Stromal cell of bone marrow (primary cell): ENCODE measurements at regions not wholly inside any gene's neighbourhood (a gene's known extent, or its start where the extent isn't known, plus 50 kb on each side); places are given as distances from the start of the nearest gene placed in this dataset.
A peak's percentile ranks its signal among the peaks of the same experiment; 100 is the strongest.
"Not testable (repeated sequence)": the region's sequence is repeated elsewhere in the genome, so short reads cannot be mapped to it uniquely, and the experiment has no call there.

Experiments used
- DNase-seq: peaks from one replicate; pipeline ENCODE4 v3.0.0-alpha.2; 2012; ENCODE audit warnings: low read depth

GRCh38 chr4:127229855-127230608 is 402.7 kb upstream of the INTU start:
- no peak for DNase-seq

GRCh38 chr4:127236889-127237288 is 395.9 kb upstream of the INTU start:
- DNase-seq: no peak

DNA sequence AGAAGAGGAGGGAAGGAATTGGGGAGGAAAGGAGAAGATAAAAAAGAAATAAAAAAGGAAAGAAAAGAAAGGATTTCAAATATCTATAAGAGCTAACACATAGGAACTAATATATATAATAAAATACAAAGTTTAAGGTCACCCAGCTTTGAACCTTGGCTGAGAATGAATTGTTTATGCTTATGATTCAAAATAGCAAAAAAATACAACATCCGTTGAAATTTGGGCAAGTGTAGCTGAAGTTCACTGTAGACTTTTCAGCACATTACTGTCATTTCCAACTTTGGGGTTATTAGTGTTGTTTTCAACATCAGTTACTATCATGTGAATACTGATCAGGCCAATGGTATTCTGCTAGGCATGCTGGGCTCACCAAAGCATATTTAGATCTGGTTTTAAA is 395.2 kb upstream of the INTU start:
- no peak for DNase-seq

- DNase-seq: no peak
These were observed 393.7 kb upstream of the INTU start for GRCh38 chr4:127238956-127239475.

GRCh38 chr4:127239902-127240763 is 392.6 kb upstream of the INTU start:
- DNase-seq: no peak

- DNase-seq: no peak
These were observed 392.0 kb upstream of the INTU start for GRCh38 chr4:127240764-127241105.

DNA sequence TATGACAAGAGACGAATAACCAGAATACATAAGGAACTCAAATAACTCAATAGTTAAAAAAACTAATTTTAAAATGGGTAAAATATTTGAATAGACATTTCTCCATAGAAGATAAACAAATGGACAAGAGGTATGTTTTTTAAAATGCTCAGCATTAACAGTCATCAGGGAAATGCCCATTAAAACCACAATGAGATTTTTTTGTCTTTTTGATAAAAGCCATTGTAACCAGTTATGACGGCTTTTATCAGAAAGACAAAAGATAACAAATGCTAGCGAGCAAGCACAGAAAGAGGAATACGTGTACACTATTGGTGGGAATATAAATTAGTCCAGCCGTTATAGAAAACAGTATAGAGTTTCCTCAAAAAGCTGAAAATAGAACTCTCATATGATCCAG is 388.2 kb upstream of the INTU start:
- no peak for DNase-seq

- DNase-seq: no peak
These were observed 385.5 kb upstream of the INTU start for GRCh38 chr4:127246963-127247952.

- DNase-seq: no peak
These were observed 383.5 kb upstream of the INTU start for GRCh38 chr4:127249066-127249766.

GRCh38 chr4:127249767-127250108 is 383.0 kb upstream of the INTU start:
- no peak for DNase-seq

- DNase-seq: no peak
These were observed 382.2 kb upstream of the INTU start for GRCh38 chr4:127250577-127250976.

- peak; percentile 41 for DNase-seq
These were observed 381.3 kb upstream of the INTU start for GRCh38 chr4:127251423-127251822.

GRCh38 chr4:127256500-127256899 is 376.3 kb upstream of the INTU start:
- DNase-seq: no peak

DNA sequence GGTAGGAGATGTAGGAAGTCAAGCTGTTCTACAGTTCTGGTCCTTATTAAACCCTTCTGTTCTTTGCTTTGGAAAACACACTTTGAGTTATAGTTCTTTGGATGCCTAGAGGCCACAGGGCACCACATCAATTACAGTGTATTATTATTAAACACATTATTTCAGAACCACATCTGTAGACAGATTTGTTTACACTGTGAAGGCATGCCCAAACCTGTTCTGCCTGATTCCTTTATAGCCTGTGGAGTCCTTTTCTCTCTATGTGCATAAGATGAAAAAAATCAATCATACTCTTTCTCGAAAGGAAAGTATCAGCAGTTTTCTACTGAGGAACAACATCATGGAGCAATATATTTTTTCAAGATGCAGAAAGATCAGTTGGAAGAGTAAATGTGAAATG is 371.3 kb upstream of the INTU start:
- no peak for DNase-seq

DNA sequence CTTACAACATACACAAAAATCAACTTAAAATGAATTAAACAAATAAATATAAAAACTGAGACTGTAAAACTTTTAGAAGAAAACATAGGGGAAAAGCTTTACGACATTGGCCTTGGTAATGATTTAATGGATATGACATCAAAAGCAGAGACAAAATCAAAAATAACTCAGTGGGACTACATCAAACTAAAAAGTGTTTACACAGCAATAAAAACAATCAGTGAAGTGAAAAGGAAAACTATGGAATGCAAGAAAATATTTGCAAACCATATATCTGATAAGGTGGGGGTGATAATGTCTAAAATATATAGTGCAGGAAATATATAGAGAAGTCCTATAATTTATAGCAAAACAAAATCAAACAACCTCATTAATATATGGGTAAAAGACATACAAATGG is 364.4 kb upstream of the INTU start:
- no peak for DNase-seq

- DNase-seq: not testable (repeated sequence)
These were observed 355.7 kb upstream of the INTU start for GRCh38 chr4:127277023-127277422.

DNA sequence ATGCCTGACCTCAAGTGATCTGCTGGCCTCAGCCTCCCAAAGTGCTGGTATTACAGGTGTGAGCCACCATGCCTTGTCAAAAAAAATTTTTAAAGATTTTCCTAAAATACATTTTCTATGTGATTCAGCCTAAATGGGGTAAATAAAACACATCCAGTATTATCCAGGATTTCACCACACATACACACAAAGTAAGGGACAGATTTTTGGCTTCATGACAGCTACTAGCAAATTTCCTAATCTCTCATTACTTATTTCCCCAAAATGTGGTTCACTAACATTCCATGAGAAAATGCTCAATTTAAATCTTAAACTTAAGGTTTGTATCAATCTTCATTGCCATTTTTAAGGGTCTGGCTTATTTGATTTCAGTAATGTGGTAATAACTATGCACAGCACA is 348.5 kb upstream of the INTU start:
- DNase-seq: peak; percentile 19

GRCh38 chr4:127291316-127291715 is 341.4 kb upstream of the INTU start:
- DNase-seq: no peak

DNA sequence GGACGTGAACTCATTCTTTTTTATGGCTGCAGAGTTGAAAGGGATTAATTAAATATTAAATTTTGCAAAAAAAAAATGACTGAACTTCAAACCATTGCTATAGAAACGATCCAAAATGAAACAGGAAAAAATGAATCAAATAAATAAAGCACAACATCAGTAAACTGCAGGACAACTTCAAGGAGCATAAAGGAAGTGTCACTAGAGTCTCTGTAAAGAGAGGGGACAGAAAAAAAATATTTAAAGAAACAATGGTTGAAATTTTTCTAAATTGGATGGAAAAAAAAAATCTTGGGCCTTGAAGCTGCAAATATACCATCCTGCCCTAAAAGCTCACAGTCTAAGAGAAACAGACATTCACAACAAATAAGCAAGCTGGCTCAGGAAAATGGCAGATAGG is 339.3 kb upstream of the INTU start:
- DNase-seq: no peak

DNA sequence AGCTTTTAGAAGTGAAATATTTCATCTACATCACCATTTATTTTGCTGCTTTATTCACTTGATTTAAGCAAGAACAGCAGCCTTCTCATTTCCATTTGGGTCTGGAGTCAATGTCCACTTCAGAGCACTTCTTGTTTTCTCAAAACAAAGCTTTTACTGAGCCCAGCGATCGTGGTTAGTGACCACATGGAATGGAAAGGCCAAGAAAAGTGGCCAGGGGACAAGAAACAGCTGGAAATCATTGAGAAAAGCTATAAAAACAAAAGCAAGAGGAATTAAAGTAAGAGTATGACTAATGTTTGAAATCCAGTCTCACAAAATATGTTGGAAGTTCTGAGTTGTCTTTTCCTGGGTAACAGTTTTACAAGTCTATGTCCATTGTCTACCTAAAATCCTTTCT is 328.4 kb upstream of the INTU start:
- peak; percentile 95 for DNase-seq

- DNase-seq: no peak
These were observed 324.8 kb upstream of the INTU start for GRCh38 chr4:127307996-127308395.
